ENCODE measurements at regions not wholly inside any gene's neighbourhood (a gene's known extent, or its start where the extent isn't known, plus 50 kb on each side); places are given as distances from the start of the nearest gene placed in this dataset.

DNA sequence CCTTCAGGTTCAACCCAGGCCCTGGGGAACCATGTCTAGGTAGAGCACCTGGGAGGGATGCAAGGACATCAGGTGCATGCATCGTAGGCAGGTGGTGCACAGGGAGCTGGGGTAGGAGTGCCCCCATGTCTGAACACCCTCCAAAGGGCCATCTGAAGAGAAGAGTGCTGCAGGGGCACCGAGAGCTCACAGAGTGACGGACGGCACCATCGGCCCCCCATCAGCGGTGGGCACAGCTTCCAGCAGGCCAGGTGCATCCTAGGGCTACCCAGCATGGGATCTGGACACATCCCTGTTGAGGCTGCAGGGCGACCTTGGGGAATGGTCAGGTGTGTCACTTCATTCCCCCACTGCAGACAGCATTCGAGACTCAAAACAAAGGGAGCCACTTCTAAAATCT lies 138.3 kb upstream of the CDH4 start:
- Histone ChIP-seq H3K36me3 (no peaks in the 10 kb centered on the region), H3K27me3 (peaks cover 6% of the 10 kb centered on the region), H2AFZ (replicated peaks) (no peak overlapping the region), H4K20me1 (ENCODE audit: low read depth) (no peaks in the 10 kb centered on the region), H3K79me2 (ENCODE audit: low read depth) (no peaks in the 10 kb centered on the region), H3K9me3 (ENCODE audit: low read depth) (no peaks in the 10 kb centered on the region), H3F3A (ENCODE audit: low read depth) (no peaks in the 10 kb centered on the region), H3K27ac (no peak overlapping the region), H3K4me3 (no peak overlapping the region), H3K9ac (no peak overlapping the region), H3K4me1 (no peaks in the 10 kb centered on the region), H3K4me2 (no peak overlapping the region)
- Mint-ChIP-seq H3K36me3 (no peaks in the 10 kb centered on the region), H3K4me1 (peaks cover 7% of the 10 kb centered on the region), H3K27me3 (ENCODE audit: insufficient read depth, low read depth) (peaks cover 3% of the 10 kb centered on the region), H3K27ac (no peak overlapping the region), H3K4me3 (no peak overlapping the region), H3K9me3 (no peaks in the 10 kb centered on the region)
- no peak for TF ChIP-seq EZH2phosphoT487 (IDR thresholded peaks at IDR 0.05)
- TF ChIP-seq, protein P1, sequence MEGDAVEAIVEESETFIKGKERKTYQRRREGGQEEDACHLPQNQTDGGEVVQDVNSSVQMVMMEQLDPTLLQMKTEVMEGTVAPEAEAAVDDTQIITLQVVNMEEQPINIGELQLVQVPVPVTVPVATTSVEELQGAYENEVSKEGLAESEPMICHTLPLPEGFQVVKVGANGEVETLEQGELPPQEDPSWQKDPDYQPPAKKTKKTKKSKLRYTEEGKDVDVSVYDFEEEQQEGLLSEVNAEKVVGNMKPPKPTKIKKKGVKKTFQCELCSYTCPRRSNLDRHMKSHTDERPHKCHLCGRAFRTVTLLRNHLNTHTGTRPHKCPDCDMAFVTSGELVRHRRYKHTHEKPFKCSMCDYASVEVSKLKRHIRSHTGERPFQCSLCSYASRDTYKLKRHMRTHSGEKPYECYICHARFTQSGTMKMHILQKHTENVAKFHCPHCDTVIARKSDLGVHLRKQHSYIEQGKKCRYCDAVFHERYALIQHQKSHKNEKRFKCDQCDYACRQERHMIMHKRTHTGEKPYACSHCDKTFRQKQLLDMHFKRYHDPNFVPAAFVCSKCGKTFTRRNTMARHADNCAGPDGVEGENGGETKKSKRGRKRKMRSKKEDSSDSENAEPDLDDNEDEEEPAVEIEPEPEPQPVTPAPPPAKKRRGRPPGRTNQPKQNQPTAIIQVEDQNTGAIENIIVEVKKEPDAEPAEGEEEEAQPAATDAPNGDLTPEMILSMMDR (IDR thresholded peaks at IDR 0.05): no peak
- no peak for TF ChIP-seq EZH2 (IDR thresholded peaks at IDR 0.05)
- DNase-seq (ENCODE audit: low spot score): no peak

- DNase-seq (ENCODE audit: low spot score): no peak
- H3K4me3 ChIP-seq: no peak overlapping the region
- no peaks in the 10 kb centered on the region for H3K9me3 Mint-ChIP-seq
- H3K27me3 ChIP-seq: peaks cover 6% of the 10 kb centered on the region
- no peaks in the 10 kb centered on the region for H3F3A ChIP-seq (ENCODE audit: low read depth)
- TF ChIP-seq, protein P1 (IDR thresholded peaks at IDR 0.05): no peak
- TF ChIP-seq EZH2 (IDR thresholded peaks at IDR 0.05) (no peak), EZH2phosphoT487 (IDR thresholded peaks at IDR 0.05) (no peak)
- peaks cover 3% of the 10 kb centered on the region for H3K27me3 Mint-ChIP-seq (ENCODE audit: insufficient read depth, low read depth)
- no peak overlapping the region for H3K4me3 Mint-ChIP-seq
- H3K27ac Mint-ChIP-seq: no peak overlapping the region
- H3K9ac ChIP-seq: no peak overlapping the region
- no peak overlapping the region for H2AFZ ChIP-seq (replicated peaks)
- no peak overlapping the region for H3K27ac ChIP-seq
- no peaks in the 10 kb centered on the region for H3K79me2 ChIP-seq (ENCODE audit: low read depth)
- no peaks in the 10 kb centered on the region for H3K36me3 Mint-ChIP-seq
- H3K4me1 ChIP-seq: no peaks in the 10 kb centered on the region
- H3K4me2 ChIP-seq: no peak overlapping the region
- H3K9me3 ChIP-seq (ENCODE audit: low read depth): no peaks in the 10 kb centered on the region
- H3K4me1 Mint-ChIP-seq: peaks cover 11% of the 10 kb centered on the region
- no peaks in the 10 kb centered on the region for H4K20me1 ChIP-seq (ENCODE audit: low read depth)
- H3K36me3 ChIP-seq: no peaks in the 10 kb centered on the region
Measured at GRCh38 chr20:61114493-61115175, 137.4 kb upstream of the CDH4 start.

- Mint-ChIP-seq H3K36me3 (no peaks in the 10 kb centered on the region), H3K27me3 (ENCODE audit: insufficient read depth, low read depth) (peaks cover 3% of the 10 kb centered on the region), H3K27ac (peak overlapping the region; percentile 24), H3K9me3 (no peaks in the 10 kb centered on the region), H3K4me1 (peaks cover 18% of the 10 kb centered on the region), H3K4me3 (no peak overlapping the region)
- H3K27ac ChIP-seq: no peak overlapping the region
- H3K4me3 ChIP-seq: no peak overlapping the region
- DNase-seq (ENCODE audit: low spot score): peak; percentile 40
- H4K20me1 ChIP-seq (ENCODE audit: low read depth): no peaks in the 10 kb centered on the region
- peaks cover 6% of the 10 kb centered on the region for H3K27me3 ChIP-seq
- no peaks in the 10 kb centered on the region for H3F3A ChIP-seq (ENCODE audit: low read depth)
- H3K79me2 ChIP-seq (ENCODE audit: low read depth): no peaks in the 10 kb centered on the region
- no peak overlapping the region for H2AFZ ChIP-seq (replicated peaks)
- H3K4me1 ChIP-seq: peaks cover 5% of the 10 kb centered on the region
- H3K36me3 ChIP-seq: no peaks in the 10 kb centered on the region
- no peak overlapping the region for H3K4me2 ChIP-seq
- no peaks in the 10 kb centered on the region for H3K9me3 ChIP-seq (ENCODE audit: low read depth)
- H3K9ac ChIP-seq: no peak overlapping the region
- TF ChIP-seq, protein P1 (IDR thresholded peaks at IDR 0.05): no peak
- TF ChIP-seq EZH2phosphoT487 (IDR thresholded peaks at IDR 0.05): no peak
- no peak for TF ChIP-seq EZH2 (IDR thresholded peaks at IDR 0.05)
Measured at GRCh38 chr20:61115364-61116065, 136.5 kb upstream of the CDH4 start.
